ENCODE measurements at regions not wholly inside any gene's neighbourhood (a gene's known extent, or its start where the extent isn't known, plus 50 kb on each side); places are given as distances from the start of the nearest gene placed in this dataset.

DNA sequence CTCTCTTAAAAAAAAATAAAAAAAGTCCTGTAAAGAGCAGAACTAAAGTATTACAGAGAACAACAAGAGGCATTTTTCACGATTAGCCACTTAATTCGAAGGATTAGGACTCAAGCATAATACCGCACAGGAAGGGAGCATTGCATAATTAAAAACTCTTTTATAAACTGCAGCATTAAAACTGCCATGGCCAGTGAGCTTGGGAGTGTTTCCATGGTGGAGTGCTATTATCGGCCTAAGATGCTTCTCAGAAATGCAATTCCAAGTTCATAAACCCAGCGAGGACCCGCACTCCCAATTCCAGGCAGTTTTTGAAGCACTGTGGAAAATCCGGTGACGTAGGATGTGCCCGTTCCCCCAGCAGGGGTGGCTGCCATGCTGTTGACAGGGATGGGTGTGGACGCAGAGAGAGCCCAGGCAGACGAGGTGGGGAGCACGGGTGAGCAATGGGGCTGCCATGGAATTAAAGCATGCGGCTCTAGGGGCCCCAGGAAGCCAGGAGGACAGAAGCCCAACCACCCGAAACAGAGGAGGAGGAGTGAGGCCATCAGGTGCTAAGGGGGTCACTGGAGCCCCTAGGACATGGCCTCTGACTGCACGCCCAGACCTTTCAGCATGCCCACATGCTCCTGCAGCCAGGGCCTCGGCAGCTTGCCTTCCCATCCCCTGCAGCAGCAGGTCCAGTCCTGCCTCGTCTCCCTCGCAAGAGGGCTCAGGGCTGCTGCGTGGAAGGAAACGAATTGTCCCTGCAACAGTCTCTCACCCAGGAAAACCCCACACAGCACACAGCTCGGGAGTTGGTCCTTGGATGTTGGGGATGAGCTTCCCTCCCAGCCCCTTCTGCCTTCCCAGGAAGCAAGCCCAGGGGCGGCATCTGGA, 233.4 kb downstream of the NDUFA10 start:
- Mint-ChIP-seq H3K4me3 (ENCODE audit: unreplicated experiment) (no peak overlapping the region), H3K27me3 (ENCODE audit: low read depth) (peaks cover 13% of the 10 kb centered on the region), H3K9me3 (ENCODE audit: low read depth) (peaks cover 5% of the 10 kb centered on the region), H3K27ac (ENCODE audit: unreplicated experiment) (no peak overlapping the region), H3K36me3 (ENCODE audit: low read depth) (no peaks in the 10 kb centered on the region), H3K4me1 (ENCODE audit: low read depth) (no peaks in the 10 kb centered on the region)
- TF ChIP-seq, protein P1, sequence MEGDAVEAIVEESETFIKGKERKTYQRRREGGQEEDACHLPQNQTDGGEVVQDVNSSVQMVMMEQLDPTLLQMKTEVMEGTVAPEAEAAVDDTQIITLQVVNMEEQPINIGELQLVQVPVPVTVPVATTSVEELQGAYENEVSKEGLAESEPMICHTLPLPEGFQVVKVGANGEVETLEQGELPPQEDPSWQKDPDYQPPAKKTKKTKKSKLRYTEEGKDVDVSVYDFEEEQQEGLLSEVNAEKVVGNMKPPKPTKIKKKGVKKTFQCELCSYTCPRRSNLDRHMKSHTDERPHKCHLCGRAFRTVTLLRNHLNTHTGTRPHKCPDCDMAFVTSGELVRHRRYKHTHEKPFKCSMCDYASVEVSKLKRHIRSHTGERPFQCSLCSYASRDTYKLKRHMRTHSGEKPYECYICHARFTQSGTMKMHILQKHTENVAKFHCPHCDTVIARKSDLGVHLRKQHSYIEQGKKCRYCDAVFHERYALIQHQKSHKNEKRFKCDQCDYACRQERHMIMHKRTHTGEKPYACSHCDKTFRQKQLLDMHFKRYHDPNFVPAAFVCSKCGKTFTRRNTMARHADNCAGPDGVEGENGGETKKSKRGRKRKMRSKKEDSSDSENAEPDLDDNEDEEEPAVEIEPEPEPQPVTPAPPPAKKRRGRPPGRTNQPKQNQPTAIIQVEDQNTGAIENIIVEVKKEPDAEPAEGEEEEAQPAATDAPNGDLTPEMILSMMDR (IDR thresholded peaks at IDR 0.05): no peak
- no peak for DNase-seq (ENCODE audit: low spot score)

DNA sequence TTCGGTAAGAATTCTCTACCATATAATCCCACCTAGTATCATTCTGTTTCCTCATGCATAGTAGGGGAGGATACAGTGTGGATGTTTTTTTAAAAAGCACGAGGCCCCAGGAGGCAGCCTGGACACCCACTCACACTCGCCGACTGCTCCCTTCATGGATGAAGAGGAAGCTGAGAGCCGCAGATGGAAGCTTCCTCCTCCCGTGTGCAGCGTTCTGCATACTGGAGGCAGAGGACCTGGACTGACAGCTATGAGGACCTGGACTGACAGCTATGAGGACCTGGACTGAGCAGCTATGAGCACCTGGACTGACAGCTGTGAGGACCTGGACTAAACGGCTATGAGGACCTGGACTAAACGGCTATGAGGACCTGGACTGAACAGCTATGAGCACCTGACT, 234.4 kb downstream of the NDUFA10 start:
- no peak for DNase-seq (ENCODE audit: low spot score)
- Mint-ChIP-seq H3K27ac (ENCODE audit: unreplicated experiment) (no peak overlapping the region), H3K36me3 (ENCODE audit: low read depth) (no peaks in the 10 kb centered on the region), H3K9me3 (ENCODE audit: low read depth) (peaks cover 10% of the 10 kb centered on the region), H3K4me3 (ENCODE audit: unreplicated experiment) (no peak overlapping the region), H3K4me1 (ENCODE audit: low read depth) (no peaks in the 10 kb centered on the region), H3K27me3 (ENCODE audit: low read depth) (peaks cover 21% of the 10 kb centered on the region)
- TF ChIP-seq, protein P1 (IDR thresholded peaks at IDR 0.05): no peak

- no peak overlapping the region for H3K27ac Mint-ChIP-seq (ENCODE audit: unreplicated experiment)
- TF ChIP-seq, protein P1 (IDR thresholded peaks at IDR 0.05): no peak
- peaks cover 9% of the 10 kb centered on the region for H3K9me3 Mint-ChIP-seq (ENCODE audit: low read depth)
- DNase-seq (ENCODE audit: low spot score): no peak
- H3K4me1 Mint-ChIP-seq (ENCODE audit: low read depth): no peaks in the 10 kb centered on the region
- H3K36me3 Mint-ChIP-seq (ENCODE audit: low read depth): no peaks in the 10 kb centered on the region
- peaks cover 23% of the 10 kb centered on the region for H3K27me3 Mint-ChIP-seq (ENCODE audit: low read depth)
- H3K4me3 Mint-ChIP-seq (ENCODE audit: unreplicated experiment): no peak overlapping the region
Measured at GRCh38 chr2:239790313-239790712, 234.8 kb downstream of the NDUFA10 start.

GRCh38 chr2:239789711-239790110, 235.4 kb downstream of the NDUFA10 start:
- Mint-ChIP-seq H3K27me3 (ENCODE audit: low read depth) (peaks cover 27% of the 10 kb centered on the region), H3K27ac (ENCODE audit: unreplicated experiment) (no peak overlapping the region), H3K4me3 (ENCODE audit: unreplicated experiment) (no peak overlapping the region), H3K9me3 (ENCODE audit: low read depth) (peaks cover 7% of the 10 kb centered on the region), H3K36me3 (ENCODE audit: low read depth) (no peaks in the 10 kb centered on the region), H3K4me1 (ENCODE audit: low read depth) (no peaks in the 10 kb centered on the region)
- TF ChIP-seq, protein P1 (IDR thresholded peaks at IDR 0.05): no peak
- no peak for DNase-seq (ENCODE audit: low spot score)

DNA sequence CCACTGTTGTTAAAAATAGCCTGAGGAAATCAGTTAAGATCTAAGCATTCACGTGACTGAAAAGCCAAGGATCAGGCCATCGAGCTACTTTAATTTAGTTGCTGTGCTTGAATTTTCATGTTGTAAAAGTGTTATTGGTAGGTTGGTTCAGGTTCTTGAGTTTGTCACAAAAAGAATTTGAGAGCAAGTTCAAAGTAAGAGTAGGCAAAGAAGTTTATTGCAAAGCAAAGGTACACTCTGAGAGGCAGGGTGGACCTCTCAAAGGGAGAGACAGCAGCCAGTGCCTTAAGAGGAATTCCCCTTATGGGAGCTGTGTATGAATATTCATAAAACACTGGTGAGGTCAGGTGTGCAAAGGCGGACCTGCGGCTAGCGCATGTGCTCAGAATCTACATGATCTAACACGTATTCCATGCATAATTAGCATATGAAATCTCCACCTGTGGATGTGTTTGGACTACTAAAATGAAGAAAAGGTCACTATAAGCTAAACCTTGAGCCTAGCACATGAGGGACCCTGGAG, 236.5 kb downstream of the NDUFA10 start:
- DNase-seq (ENCODE audit: low spot score): peak; percentile 38
- no peaks in the 10 kb centered on the region for H3K36me3 Mint-ChIP-seq (ENCODE audit: low read depth)
- peaks cover 7% of the 10 kb centered on the region for H3K9me3 Mint-ChIP-seq (ENCODE audit: low read depth)
- H3K4me3 Mint-ChIP-seq (ENCODE audit: unreplicated experiment): no peak overlapping the region
- H3K27ac Mint-ChIP-seq (ENCODE audit: unreplicated experiment): no peak overlapping the region
- H3K4me1 Mint-ChIP-seq (ENCODE audit: low read depth): no peaks in the 10 kb centered on the region
- TF ChIP-seq, protein P1 (IDR thresholded peaks at IDR 0.05): no peak
- peaks cover 27% of the 10 kb centered on the region for H3K27me3 Mint-ChIP-seq (ENCODE audit: low read depth)

Measured in chondrocyte (in vitro differentiated cells).